ENCODE measurements at regions not wholly inside any gene's neighbourhood (a gene's known extent, or its start where the extent isn't known, plus 50 kb on each side); places are given as distances from the start of the nearest gene placed in this dataset.

DNA sequence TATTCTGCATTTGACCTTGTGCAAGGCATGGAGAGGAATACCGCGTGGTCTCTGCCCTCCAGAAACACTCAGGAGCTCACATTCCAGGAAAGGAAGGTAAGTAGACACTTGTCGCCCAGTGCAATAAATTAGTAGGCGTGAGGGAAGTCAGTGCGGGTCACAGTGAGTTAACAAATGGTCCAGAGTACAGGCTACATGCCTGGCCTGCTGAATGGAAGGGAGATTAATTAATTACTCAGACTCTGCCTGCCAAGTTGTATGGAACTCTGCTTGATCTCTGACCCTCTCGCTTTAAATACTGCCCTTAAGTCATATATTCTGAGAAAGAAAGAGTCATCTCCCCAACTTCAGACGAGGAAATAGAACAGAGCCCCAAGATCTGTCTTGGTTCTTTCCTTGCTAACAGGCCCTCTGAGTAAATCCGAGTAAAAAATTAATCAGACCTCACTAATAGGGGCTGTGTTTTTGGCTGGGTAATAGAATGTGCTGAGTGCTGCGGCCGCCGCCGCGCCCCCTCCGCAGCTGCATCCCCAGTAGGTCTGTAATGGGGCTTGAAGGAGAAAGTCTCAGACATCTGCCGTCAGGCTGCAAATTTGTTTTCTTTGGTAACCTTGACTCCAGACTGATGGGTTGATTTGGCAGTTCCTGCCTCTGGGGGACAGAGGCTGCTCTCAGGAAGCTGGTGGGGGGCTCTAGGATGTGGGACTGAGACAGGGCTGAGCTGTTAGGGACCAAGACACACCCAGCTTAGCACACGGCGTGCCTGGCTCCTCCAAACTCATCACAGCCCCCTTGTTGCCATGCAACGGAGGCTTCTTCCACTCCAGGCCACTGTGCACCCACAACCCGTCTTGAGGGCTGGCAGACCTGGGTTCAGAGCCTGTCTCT, 144.4 kb downstream of the NSG2 start:
- no peak overlapping the region for H3K4me3 ChIP-seq (ENCODE audit: low read depth, low read length)
- no peak for TF ChIP-seq CTCF (IDR thresholded peaks at IDR 0.05; ENCODE audit: insufficient read depth, low read depth, low read length)
- DNase-seq (ENCODE audit: low read depth): no peak

GRCh38 chr5:174191076-174191475, 145.6 kb downstream of the NSG2 start:
- no peak for TF ChIP-seq CTCF (IDR thresholded peaks at IDR 0.05; ENCODE audit: insufficient read depth, low read depth, low read length)
- no peak overlapping the region for H3K4me3 ChIP-seq (ENCODE audit: low read depth, low read length)
- no peak for DNase-seq (ENCODE audit: low read depth)

GRCh38 chr5:174191850-174192655, 146.5 kb downstream of the NSG2 start:
- H3K4me3 ChIP-seq (ENCODE audit: low read depth, low read length): no peak overlapping the region

DNA sequence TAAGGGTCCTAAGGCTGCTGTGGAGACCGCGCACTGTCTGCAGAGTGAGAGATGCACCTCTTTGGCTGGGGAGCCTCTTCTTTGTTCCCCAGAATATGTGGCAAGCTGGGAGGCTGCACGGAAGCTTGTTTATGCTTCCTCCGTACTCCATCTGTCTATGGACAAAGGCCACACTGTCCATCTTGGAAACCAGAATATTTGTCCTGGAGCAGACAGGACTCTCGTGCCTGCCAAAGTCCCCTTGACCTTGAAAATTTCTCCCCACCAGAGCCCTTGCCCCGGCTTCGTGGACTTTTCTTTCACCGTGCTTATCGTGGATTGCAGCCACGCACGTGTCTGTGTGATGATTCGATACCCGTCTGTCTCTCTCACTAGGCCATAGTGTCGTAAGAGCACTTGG, 147.4 kb downstream of the NSG2 start:
- H3K4me3 ChIP-seq (ENCODE audit: low read depth, low read length): no peak overlapping the region
- DNase-seq (ENCODE audit: low read depth): no peak
- TF ChIP-seq CTCF (IDR thresholded peaks at IDR 0.05; ENCODE audit: insufficient read depth, low read depth, low read length): no peak

More at GRCh38 chr5:174191850-174192655, 146.5 kb downstream of the NSG2 start:
- TF ChIP-seq CTCF (IDR thresholded peaks at IDR 0.05; ENCODE audit: insufficient read depth, low read depth, low read length): no peak
- no peak for DNase-seq (ENCODE audit: low read depth)

DNA sequence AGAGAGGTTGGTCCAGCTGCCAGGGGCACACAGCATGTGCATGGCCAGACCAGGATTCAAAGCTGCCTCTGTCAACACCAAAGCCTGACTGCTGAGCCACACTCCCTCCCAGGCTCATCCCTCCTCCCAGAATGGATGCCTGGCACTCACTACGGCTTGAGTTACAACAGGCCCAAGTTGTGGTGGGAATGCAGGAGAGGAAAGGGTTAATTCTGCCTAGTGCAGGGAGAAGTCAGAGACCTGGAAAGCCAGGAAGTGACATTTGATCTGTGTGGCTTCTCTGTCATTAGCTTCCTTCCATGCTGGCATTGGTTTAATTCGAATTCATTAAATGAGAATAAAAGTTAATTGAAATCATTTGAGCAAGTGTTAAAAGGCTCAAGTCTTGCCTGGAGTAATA, 150.0 kb downstream of the NSG2 start:
- no peak overlapping the region for H3K4me3 ChIP-seq (ENCODE audit: low read depth, low read length)
- no peak for DNase-seq (ENCODE audit: low read depth)
- no peak for TF ChIP-seq CTCF (IDR thresholded peaks at IDR 0.05; ENCODE audit: insufficient read depth, low read depth, low read length)

DNA sequence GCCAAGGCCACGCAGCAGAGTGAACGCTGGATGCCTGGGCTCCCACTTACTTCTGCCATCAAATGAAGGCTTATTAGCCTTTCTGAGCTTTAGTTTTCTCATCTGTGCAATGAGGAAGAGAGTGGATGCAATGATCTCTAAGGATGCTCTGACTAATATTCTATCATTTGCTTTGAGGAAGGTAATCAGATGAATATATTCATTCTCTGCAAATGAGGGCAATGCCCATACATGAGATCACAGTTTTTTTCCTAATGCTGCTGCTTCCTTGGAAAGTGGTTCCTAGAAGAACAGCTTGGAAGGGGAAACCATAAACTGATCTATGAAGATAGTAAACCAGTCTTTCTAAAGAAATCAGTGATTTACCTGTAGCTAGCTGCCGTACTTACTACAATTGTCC, 152.4 kb downstream of the NSG2 start:
- TF ChIP-seq CTCF (IDR thresholded peaks at IDR 0.05; ENCODE audit: insufficient read depth, low read depth, low read length): no peak
- H3K4me3 ChIP-seq (ENCODE audit: low read depth, low read length): no peak overlapping the region
- DNase-seq (ENCODE audit: low read depth): no peak
